NCI-H1694 (cell line): ENCODE measurements at regions not wholly inside any gene's neighbourhood (a gene's known extent, or its start where the extent isn't known, plus 50 kb on each side); places are given as distances from the start of the nearest gene placed in this dataset.

Source experiments
- DNase-seq: peaks from one replicate; lab custom pipeline; 2025; lab: John Stamatoyannopoulos, UW

DNA sequence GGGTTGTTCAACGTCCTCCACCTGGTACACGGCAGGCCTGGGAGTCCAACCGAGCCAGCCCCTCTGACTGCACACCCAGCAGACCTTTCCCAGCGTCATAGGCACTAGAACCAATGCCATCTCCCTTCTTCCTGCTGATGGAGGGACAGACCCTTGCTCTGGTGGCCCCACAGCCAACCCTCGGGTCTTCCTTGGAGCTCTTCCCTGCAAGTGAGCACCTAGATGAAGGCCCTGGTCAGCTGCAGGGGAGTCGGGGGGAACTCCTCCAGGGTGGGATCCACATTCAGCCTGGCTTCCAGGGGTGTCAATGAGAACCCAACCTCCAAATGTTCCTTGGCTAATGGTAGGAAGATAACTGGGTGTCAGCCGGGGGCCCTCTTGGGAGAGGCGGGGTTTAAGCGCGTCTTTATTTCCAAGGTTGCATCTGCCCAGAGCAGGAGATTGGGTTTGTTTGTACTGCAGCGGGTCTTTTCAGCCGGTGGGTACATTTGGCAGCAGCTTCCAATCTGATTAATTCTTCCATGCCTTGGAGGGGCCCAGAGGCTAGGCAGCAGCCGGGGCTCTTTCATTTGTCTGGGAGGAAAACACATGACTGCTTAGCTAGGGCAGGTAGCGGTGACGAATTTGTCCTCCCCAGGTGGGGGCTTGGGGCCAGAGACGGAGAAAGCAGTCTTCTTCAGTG lies 56.0 kb upstream of the SHISAL1 start:
- DNase-seq = no peak

DNA sequence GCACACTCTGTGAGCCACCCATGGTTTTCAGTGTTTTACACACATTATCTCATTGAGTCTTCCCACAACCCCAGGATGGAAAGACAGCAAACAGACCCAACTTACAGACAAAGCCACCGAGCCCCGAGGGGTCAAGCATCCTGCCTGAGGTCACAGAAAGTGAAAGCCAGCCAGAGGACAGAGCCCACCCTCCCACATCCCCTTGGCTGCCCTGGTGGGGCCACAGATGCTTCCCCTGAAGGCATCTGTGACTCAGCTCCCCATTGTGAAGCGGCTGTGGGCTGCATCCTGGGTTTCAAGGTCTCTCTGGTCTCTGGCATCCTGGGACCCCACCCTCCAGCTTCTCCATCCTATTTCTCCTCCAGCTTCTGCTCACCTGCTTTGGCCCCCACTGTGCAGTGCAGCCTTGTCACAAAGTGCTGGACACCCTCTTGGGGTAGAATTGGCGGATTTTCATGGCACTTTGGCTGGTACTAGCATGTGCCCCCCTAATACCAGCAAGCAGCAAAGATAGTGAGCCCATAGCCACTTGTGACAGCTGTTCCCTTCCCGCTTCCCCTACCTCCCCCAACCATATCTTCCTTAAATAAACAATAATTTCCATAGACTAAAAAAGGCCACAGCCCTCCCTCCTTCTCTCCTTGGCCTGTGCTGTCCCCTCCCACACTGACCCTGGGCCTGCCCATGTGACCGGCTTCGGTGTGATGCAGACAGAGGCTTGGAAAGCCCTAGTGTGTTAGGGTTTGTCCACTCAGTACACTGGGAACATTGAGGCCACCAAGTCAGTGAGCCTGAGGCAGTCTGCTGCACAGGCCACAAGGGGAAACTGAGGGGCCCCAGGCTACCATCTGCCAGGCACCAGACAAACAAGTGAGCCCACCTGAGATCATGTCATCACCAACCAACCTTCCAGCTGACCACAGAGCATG lies 53.9 kb upstream of the SHISAL1 start:
- DNase-seq = no peak

GRCh38 chr22:44365832-44366231 lies 53.1 kb upstream of the SHISAL1 start:
- no peak for DNase-seq

- no peak for DNase-seq
Measured at GRCh38 chr22:44365191-44365590, 52.4 kb upstream of the SHISAL1 start.

GRCh38 chr22:44364751-44365130 lies 52.0 kb upstream of the SHISAL1 start:
- no peak for DNase-seq

GRCh38 chr22:44363980-44364750 lies 51.4 kb upstream of the SHISAL1 start:
- DNase-seq = no peak

DNA sequence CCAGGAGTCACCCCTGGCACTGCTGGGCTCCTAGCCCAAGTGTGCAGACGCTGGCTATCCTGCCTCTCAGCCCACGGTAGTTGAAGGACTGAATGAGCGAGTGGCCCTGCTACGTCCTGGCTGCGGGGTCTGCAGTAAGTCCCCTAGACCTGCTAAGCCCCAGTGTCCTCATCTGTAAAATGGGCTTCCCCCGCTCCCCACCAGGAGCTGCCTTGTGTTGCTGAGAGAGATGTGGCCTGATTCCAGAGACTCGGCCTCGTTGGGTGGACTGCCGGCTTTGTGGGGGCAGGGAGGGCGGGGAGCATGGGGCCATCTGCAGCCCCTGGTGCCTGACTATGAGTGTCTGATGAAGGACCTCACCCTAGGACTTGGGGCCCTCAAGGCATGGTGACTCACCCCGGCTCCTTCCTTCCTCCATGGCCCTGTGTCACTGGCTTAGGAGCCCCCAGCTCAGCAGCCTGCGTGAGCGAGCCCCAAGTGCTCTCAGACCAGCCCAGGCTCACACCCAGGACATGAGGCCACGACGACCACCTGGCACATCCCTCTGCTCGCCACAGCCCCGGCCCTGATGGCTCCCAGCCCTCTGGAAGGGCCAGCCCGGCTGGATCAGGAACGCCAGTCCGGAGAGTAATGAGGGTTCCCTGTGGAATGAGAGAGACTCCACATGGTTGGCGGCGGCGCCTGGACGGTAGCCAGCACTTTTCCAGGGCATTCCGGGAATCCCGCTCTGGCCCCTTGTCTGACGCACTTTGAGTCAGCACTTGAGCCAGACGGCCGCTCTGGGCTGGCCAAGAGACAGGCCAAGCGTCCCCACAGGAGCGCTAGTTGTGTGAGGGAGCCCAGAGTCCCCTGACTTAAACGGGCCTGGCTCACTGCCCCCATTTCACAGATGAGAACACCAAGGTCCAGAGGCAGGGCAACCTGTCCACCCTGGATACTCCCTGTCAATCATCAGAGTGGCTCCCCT lies 50.5 kb upstream of the SHISAL1 start:
- no peak for DNase-seq

DNA sequence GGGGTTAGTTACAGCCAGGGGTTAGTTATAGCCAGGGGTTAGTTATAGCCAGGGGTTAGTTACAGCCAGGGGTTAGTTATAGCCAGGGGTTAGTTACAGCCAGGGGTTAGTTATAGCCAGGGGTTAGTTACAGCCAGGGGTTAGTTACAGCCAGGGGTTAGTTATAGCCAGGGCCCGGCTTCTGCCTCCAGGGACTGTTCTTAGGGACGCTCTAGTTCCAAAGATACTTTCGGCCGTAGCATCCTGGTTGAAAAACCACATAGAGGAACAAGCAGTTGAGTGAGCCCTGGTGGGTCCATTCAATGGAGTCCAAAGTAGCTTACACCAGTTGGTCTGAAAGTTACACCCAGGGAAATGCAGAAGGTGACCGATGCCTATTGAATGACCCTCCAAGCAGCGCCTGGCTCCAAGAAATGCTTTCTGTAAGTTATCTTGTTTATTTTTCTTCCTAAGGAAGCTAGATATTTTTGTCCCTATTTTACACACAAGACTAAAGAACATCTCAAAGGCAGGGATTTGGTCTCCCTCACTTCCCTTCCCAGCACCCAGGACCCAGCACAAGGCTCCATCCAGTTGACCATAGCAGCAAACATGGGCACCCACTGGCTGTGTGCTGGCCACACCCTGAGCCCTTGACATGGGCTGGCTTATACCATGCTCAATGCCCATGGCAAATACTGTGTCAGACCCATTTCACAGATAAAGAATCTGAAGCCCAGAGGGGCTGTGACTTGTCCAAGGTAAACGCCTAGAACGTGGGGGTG lies 49.7 kb upstream of the SHISAL1 start:
- no peak for DNase-seq
